Stimulated activated CD4-positive, alpha-beta T cell treated with anti-CD3 and anti-CD28 coated beads, Interleukin-4, amount 100 ng/mL, for 48 hours (primary cell): ENCODE measurements at regions not wholly inside any gene's neighbourhood (a gene's known extent, or its start where the extent isn't known, plus 50 kb on each side); places are given as distances from the start of the nearest gene placed in this dataset.

ENCODE experiments used
- DNase-seq, 2 donors: peaks; one replicate each; pipeline ENCODE4 v3.0.0-alpha.2; 2020; ENCODE audit warnings: low read depth in 2 of 2

DNA sequence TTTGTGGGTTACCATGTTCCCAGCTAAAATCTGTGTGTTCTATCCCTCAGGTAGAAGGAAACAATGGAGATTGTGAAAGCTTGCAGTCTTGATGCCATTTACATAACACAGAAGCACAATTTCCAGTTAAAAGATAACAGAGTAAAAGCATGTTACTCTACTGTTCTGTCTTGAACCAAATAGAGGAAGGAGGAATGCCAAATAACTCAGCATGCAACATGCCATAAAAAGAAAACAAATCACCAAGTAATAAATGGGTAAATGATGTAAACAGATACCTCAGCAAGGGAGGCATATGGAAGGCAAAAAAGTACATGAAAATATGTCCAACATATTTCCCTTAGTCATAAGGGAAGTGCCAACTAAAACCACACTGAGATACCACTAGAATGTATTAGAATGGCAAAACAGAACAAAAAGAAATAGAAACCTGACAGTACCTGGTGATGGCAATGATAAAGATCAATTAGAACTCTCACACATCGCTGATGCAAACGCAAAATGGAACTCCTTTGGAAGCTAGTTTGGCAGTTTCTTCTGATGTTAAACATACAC lies 502.6 kb upstream of the HS3ST1 start:
- DNase-seq, result no peak

GRCh38 chr4:11929080-11929479 lies 500.4 kb upstream of the HS3ST1 start:
- DNase-seq, result no peak

GRCh38 chr4:11919316-11919715 lies 490.6 kb upstream of the HS3ST1 start:
- DNase-seq, result no peak

GRCh38 chr4:11914406-11914805 lies 485.7 kb upstream of the HS3ST1 start:
- no peak for DNase-seq

DNA sequence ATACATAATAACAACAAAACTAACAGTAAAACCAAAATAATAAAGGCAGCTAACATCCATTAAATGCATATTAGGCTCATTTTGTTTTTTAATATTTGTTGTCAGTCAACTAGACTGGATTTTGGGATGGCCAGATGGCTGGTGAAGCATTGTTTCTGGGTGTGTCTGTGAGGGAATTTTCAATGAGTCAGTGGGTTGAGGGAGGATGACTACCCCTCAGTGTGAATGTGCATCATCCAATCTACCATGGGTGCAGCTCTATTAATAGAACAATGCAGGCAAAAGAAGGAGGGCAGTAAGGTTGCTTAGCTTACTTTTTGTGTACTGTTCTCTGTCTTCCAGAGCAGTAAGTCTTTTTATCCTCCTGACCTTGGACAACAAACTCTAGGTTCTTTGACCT lies 484.2 kb upstream of the HS3ST1 start:
- no peak for DNase-seq

- no peak for DNase-seq
Measured at GRCh38 chr4:11910812-11911211, 482.1 kb upstream of the HS3ST1 start.

- no peak for DNase-seq
Measured at GRCh38 chr4:11908712-11909111, 480.0 kb upstream of the HS3ST1 start.

DNA sequence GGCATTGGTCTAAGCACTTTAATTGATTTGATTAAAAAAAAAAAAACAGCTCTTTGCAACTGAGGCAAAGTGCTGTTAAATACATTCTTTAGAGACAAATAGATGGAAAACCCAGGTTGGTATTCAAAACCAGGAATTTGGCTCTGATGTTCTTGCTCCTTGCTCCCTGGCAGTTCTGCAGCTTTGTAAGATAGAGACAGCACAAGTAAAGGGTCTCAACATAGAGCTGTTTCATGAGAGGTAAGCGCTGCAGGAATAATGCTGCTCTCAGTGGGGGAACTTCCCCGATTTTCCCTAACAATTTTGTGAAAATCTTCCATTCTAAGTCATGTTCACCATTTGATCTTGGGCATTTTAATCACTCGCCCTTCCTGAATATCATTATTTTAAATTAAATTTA lies 479.5 kb upstream of the HS3ST1 start:
- DNase-seq, result no peak

DNA sequence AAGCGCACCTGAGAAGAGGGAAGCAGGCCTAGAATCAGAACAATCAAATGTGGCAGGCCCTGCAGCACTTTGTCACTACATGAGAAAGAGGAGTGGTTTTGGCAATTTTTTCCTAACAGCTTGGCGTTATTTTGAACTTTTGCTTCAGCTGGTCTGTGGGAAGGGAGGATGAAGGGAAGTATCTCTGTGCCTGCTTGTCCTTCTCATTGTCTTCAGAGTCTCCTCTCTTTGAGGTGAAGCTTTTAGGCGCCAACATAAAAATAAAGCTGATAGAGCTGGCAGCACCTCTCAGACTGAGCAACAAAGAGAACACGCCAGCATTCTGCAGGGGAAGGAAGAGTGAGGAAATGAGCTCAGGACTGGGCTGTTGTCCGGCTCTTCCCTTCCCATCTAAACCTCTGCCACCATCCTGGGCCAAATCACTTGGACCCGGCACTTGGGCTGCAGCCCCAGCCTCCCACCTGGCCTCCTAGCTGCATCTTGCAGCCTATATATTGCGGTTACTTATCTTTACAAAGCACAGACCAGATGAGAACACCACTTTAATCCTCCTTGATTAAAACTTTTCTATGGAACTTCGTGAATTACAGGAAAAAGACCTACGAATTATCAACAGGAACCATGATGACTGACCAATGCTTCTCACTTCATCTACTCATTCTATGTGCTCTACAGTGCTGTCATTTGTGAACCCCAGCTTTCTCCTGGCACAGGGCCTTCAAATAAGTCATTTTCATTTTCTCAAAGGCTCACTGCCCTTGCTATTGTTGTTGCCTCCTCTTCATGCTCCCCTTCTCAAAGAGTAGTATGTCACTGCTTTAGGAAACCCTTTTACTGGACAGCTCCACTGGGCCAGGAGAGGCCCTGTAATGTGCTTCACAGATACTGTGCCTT lies 476.4 kb upstream of the HS3ST1 start:
- no peak for DNase-seq

DNA sequence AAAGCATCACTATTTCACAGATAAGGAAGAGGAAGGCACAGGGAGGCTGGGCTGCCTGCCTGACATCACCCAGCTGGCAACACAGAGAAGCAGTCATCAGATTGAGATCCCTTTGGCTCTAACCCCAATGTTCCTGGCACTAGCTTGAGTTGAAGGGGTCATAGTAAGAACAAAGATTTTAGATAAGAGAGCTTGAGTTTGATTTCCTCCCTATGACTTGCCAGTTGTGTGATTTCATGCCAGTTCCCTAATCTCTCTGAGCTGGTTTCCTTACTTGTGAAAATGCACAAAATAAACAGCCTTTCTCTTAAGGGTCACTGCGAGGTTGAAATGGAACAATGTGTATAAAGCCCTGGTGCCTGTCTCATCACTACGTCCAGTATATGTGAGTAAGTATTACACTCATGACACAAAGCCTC lies 475.4 kb upstream of the HS3ST1 start:
- DNase-seq, result no peak

- DNase-seq, result no peak
Measured at GRCh38 chr4:11901089-11901488, 472.4 kb upstream of the HS3ST1 start.

- no peak for DNase-seq
Measured at GRCh38 chr4:11900359-11900758, 471.7 kb upstream of the HS3ST1 start.

DNA sequence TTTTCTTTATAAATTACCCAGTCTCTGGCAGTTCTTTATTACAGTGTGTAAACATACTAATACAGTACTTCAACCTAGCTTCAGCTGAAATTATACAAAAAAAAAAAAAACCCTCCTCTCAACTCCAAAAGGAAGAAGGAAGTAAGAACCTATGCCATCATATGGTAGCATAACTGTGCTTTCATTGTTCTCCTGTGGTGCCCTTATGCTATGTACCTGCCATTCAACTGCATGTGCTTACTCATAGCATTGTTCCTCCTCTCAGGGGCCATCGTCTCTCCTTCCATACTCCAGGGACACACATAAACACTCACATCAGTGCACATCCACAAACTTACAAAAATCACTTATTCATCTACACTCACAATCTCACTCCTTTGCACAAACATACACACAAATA lies 470.1 kb upstream of the HS3ST1 start:
- no peak for DNase-seq

- DNase-seq, result no peak
Measured at GRCh38 chr4:11895766-11896165, 467.1 kb upstream of the HS3ST1 start.

DNA sequence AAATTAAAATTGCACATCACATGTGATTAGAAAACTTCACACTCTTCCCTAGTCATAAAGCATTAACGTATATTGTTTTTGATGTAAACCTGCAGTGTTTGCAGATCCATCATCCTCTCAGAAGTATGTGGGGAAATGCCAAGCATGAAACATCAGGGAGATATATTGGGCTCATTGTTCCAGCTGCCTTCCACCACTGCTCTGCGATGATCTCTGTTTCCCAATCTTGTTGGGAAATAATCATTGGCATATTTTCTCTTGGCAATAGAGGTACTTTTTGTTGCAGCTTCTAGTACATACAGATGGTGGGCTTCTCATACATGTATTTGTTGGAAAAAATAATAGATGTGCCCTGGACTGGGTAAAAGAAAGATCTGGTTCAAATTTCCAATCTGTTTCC lies 466.3 kb upstream of the HS3ST1 start:
- DNase-seq, result no peak

- no peak for DNase-seq
Measured at GRCh38 chr4:11894221-11894620, 465.5 kb upstream of the HS3ST1 start.

DNA sequence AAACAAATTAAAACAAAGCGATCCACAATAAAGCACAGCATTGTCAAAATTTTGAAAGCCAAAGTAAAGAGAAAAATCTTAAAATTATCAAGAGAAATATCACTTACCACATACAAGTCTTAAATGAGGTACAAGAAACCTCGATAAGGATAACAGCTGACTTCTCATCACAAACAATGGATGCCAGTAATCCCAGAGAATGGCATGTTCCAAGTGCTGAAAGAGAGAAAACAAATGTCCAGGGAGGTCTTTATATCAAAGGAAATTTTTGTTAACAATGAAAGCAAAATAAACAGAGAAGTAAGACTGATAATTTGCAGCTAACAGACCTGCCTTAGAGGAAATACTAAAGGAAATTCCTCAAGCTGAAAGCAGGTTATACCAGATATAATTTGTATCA lies 460.4 kb upstream of the HS3ST1 start:
- no peak for DNase-seq

DNA sequence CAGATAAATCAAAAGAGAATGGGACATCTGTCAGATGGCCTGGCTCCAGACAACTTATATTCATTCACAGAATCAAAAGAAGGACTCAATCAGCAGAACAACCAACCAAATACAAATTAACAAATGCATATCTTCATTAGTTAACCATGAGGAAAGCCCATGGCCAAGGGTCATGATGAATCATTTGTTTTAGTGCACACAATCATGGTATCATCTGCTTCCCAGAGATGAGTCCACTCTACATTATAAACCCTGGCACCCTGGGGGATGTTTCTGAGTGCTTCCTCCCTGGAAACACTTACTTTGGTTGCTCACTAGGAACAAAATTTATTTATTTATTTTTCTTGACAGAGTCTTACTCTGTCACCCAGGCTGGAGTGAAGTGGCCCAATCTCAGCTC lies 453.3 kb upstream of the HS3ST1 start:
- no peak for DNase-seq

DNA sequence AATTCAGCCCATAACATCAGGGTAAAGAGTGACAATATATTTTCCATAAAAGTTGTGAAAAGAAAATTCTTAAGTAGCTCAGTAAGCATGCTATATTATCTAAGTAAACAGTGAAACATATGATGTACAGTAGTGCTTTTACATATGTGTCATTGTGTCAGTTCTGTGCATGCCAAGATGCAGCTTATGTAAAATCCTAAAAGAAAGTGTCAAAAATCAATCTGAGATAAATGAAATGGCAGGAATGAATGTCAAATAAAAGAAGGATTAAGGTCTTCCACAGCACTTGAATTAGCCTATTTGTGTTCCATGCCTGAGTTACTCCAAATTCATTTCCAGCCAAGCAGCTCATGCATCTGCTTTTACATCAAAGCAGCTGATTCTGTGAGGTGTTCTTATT lies 452.7 kb upstream of the HS3ST1 start:
- DNase-seq, result no peak

DNA sequence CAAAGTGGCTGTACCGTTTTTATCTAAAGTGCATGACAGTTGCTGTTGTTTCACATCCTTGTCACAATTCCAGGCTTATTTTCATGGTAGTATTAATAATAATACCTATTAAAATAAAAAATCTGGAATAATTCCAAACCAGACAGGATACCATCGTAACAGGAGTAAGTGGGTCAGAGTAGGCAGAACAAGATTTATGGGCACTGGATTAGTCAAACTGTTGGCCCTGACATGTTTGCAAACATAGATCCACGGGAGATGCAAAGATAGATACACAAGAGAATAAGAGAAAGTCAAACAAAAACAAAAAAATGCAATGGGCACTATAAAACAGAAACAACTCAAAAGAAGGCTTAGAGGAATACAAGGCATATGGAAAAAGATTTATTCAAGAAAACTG lies 449.5 kb upstream of the HS3ST1 start:
- DNase-seq, result no peak

DNA sequence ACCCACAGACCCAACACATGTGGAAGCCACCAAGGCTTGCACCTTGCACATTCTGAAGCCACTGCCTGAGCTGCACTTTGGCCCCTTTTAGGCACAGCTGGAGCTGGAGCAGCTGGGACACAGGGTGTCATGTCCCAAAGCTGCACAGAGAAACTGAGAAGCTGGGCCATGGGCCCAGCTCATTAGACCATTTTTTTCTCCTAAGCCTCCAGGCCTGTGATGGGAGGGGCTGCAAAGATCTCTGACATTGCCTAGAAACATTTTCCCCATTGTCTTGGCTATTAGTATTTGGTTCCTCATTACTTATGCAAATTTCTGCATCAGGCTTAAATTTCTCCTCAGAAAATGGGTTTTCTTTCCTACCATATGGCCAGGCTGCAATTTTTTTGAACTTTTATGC lies 447.4 kb upstream of the HS3ST1 start:
- DNase-seq, result no peak

DNA sequence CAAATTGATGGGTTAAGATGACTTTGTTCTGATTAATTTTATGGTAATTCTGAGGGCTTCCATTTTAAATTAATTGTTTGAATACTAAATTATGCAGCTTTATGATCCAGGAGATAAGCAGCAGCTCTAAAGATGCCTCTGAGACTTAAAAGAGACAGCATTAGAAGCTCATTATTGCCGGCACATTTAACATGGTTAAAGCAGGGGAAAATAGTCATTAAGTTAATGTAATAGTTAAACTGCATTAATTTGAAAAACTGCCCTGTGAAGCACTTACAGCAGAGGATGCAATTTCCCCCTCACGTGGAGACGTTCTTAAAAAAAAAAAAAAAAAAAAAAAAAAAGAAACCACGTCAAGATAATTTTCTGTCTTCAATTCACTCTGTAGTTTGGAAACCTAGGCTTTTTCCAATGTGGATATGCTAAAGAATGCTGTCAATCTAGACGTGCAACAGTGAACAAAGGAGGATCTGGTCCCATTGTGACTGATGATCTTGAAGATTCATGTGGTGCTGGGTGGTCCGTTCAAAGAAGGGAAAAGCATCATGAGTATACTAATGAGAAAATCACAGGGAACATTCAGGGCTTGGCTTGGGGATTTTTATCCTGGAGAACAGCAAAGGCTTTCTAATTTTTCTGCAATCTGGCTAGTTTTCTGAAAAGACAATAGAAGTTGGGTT lies 440.6 kb upstream of the HS3ST1 start:
- no peak for DNase-seq

- no peak for DNase-seq
Measured at GRCh38 chr4:11866391-11866790, 437.7 kb upstream of the HS3ST1 start.
